Smooth muscle cell (in vitro differentiated cells): ENCODE measurements at regions not wholly inside any gene's neighbourhood (a gene's known extent, or its start where the extent isn't known, plus 50 kb on each side); places are given as distances from the start of the nearest gene placed in this dataset.

Source experiments
- DNase-seq: peaks from one replicate; lab custom pipeline; 2025; ENCODE audit not compliant: unreplicated experiment; lab: John Stamatoyannopoulos, UW
- H2AFZ ChIP-seq: fragments of 200-600 bp; sonication (generic); 2 replicates; pipeline ENCODE4 v1.6.0; 2016; ENCODE audit warnings: antibody characterized with exemption, low read depth, mild to moderate bottlenecking
- H3F3A ChIP-seq: fragments of 200-600 bp; sonication (generic); 2 replicates; pipeline ENCODE4 v1.6.0; 2017; ENCODE audit warnings: antibody characterized with exemption, low read depth
- H3K27ac ChIP-seq: fragments of 200-600 bp; sonication (generic); 2 replicates; pipeline ENCODE4 v1.5.1; 2016; ENCODE audit warnings: low read depth, mild to moderate bottlenecking
- H3K27me3 ChIP-seq: fragments of 200-600 bp; sonication (generic); 2 replicates; pipeline ENCODE4 v1.6.1; 2016; ENCODE audit warnings: low read depth, mild to moderate bottlenecking
- H3K36me3 ChIP-seq: fragments of 200-600 bp; sonication (generic); 2 replicates; pipeline ENCODE4 v1.5.1; 2016; ENCODE audit warnings: low read depth
- H3K4me1 ChIP-seq: fragments of 200-600 bp; sonication (generic); 2 replicates; pipeline ENCODE4 v1.5.1; 2016; ENCODE audit warnings: low read depth
- H3K4me2 ChIP-seq: fragments of 200-600 bp; sonication (generic); 2 replicates; pipeline ENCODE4 v1.6.0; 2016; ENCODE audit warnings: mild to moderate bottlenecking
- H3K4me3 ChIP-seq: fragments of 200-600 bp; sonication (generic); 2 replicates; pipeline ENCODE4 v1.5.1; 2016; ENCODE audit warnings: mild to moderate bottlenecking
- H3K79me2 ChIP-seq: fragments of 200-600 bp; sonication (generic); 2 replicates; pipeline ENCODE4 v1.6.0; 2016; ENCODE audit warnings: low read depth, mild to moderate bottlenecking
- H3K9ac ChIP-seq: fragments of 200-600 bp; sonication (generic); 2 replicates; pipeline ENCODE4 v1.6.0; 2016; ENCODE audit warnings: low read depth
- H3K9me3 ChIP-seq: fragments of 200-600 bp; sonication (generic); replicated peaks from 2 replicates; pipeline ENCODE4 v1.5.1; 2016; ENCODE audit warnings: low read depth
- H4K20me1 ChIP-seq: fragments of 200-600 bp; sonication (generic); 2 replicates; pipeline ENCODE4 v1.6.0; 2016; ENCODE audit warnings: low read depth
- CTCF ChIP-seq: fragments of 200-600 bp; sonication (generic); IDR thresholded peaks from 2 replicates; pipeline ENCODE4 v1.5.1; 2017; ENCODE audit warnings: borderline replicate concordance, mild to moderate bottlenecking, antibody characterized with exemption; ENCODE audit not compliant: insufficient read depth, poor library complexity, severe bottlenecking
- WGBS: methylation state at CpG from one replicate; pipeline ENCODE4 v1.1.7; 2016; ENCODE audit warnings: low lambda C conversion rate; 5-methylcytosine and 5-hydroxymethylcytosine counted together

DNA sequence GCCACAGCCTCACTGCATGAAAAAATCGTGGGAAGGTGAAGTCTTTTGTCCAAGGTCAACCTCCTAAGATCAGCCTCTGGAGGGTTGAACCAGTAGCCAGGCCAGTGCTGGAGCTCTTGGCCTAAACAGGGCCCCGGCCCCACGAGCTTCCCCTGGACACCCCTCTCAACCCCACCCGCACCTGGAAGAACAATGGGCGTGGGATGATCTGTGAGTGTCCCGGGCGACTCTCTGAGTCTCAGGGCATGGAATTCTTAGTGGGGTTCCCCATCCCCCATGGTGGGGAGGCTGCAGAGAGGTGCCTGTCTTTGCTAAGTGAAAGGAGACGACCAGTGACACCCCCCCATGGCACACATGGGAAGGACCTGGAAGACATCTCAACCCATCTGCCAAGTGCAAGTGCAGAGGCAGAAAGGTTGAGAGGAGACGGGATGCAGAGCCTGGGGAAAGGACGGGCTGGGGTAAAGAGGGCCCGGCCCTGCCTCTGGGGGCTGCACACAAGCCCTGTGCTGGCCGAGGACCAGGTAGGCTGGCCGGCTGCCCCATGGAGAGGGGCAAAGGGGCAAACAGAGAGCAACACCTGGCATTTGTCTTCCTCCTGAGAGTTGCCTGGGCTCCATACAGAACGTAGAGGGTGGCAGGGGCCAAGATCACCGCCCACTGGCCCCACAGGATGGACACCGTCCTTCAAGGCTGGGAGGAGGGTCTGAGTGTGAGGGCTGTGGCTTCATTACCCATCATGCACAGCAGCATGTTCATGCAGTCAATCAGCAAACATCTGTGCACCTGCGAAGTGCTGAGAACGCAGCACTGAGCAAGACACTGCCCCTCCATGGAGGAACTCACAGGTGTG is 163.0 kb upstream of the PPP2R2D start:
- Histone ChIP-seq H3K4me1 (no peaks in the 10 kb centered on the region), H2AFZ (no peak overlapping the region), H3K27ac (no peak overlapping the region), H3K4me2 (no peak overlapping the region), H3K27me3 (no peaks in the 10 kb centered on the region), H3K9me3 (no peaks in the 10 kb centered on the region), H3K9ac (no peak overlapping the region), H3K79me2 (no peaks in the 10 kb centered on the region), H4K20me1 (no peaks in the 10 kb centered on the region), H3K4me3 (no peak overlapping the region), H3F3A (no peaks in the 10 kb centered on the region), H3K36me3 (no peaks in the 10 kb centered on the region)
- no peak for TF ChIP-seq CTCF
- no peak for DNase-seq
- 89% methylated on average over 18 of the region's 18 CpGs for WGBS

DNA sequence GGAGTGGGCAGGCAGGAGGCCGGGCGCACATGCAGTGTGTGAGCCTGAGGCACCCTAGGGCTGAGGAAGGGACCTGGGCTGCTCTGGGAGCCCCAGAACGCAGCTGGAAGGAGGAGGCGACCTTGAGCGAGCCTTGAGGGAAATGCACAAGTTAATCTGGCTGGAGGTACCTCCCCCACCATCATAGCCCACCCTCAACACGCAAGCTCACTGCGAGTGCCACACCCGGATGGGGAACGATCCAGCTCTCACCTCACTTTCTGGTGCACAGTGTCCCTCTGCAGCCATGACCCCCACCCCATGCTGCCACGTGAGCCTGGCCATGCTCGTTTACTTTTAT is 162.4 kb upstream of the PPP2R2D start:
- whole genome bisulfite sequencing: 95% methylated on average over 11 of the region's 11 CpGs
- H3F3A ChIP-seq: no peaks in the 10 kb centered on the region
- H3K27ac ChIP-seq: no peak overlapping the region
- H3K36me3 ChIP-seq: no peaks in the 10 kb centered on the region
- H3K4me2 ChIP-seq: no peak overlapping the region
- H3K4me3 ChIP-seq: no peak overlapping the region
- no peaks in the 10 kb centered on the region for H4K20me1 ChIP-seq
- no peaks in the 10 kb centered on the region for H3K79me2 ChIP-seq
- H3K27me3 ChIP-seq: no peaks in the 10 kb centered on the region
- TF ChIP-seq CTCF: no peak
- no peak overlapping the region for H3K9ac ChIP-seq
- DNase-seq: no peak
- no peak overlapping the region for H2AFZ ChIP-seq
- H3K9me3 ChIP-seq: no peaks in the 10 kb centered on the region
- no peaks in the 10 kb centered on the region for H3K4me1 ChIP-seq

DNA sequence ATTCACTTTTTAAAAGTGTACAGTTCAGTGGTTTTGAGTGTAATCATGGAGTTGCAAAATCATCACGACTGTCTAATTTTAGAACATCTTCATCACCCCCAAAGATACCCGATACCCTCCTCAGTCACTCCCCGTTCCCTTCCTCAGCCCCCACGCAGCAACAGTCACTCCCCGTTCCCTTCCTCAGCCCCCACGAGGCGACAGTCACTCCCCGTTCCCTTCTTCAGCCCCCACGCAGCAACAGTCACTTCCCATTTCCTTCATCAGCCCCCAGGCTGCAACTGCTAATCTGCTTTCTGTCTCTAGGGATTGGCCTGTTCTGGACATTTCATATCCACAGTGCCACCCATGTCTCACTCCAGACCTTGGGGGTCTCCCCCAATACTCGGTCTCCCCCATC is 161.6 kb upstream of the PPP2R2D start:
- H3K27me3 ChIP-seq: no peaks in the 10 kb centered on the region
- no peak for TF ChIP-seq CTCF
- no peaks in the 10 kb centered on the region for H3K79me2 ChIP-seq
- no peak overlapping the region for H2AFZ ChIP-seq
- H3K9me3 ChIP-seq: no peaks in the 10 kb centered on the region
- no peak overlapping the region for H3K4me2 ChIP-seq
- no peaks in the 10 kb centered on the region for H3K36me3 ChIP-seq
- no peak overlapping the region for H3K27ac ChIP-seq
- no peaks in the 10 kb centered on the region for H4K20me1 ChIP-seq
- no peak for DNase-seq
- no peaks in the 10 kb centered on the region for H3F3A ChIP-seq
- no peak overlapping the region for H3K4me3 ChIP-seq
- H3K9ac ChIP-seq: no peak overlapping the region
- peaks cover 5% of the 10 kb centered on the region for H3K4me1 ChIP-seq
- 81% methylated on average over 10 of the region's 10 CpGs for WGBS

- H3K9me3 ChIP-seq: no peaks in the 10 kb centered on the region
- H2AFZ ChIP-seq: no peak overlapping the region
- WGBS: 94% methylated on average over 17 of the region's 17 CpGs
These were observed 158.3 kb upstream of the PPP2R2D start for GRCh38 chr10:131742500-131742951.

More at GRCh38 chr10:131742500-131742951, 158.3 kb upstream of the PPP2R2D start:
- Histone ChIP-seq H3K9ac (no peak overlapping the region), H3K27me3 (no peaks in the 10 kb centered on the region), H3K4me2 (no peak overlapping the region), H3K36me3 (no peaks in the 10 kb centered on the region), H3K27ac (no peak overlapping the region), H4K20me1 (no peaks in the 10 kb centered on the region), H3K79me2 (no peaks in the 10 kb centered on the region), H3K4me1 (peaks cover 5% of the 10 kb centered on the region), H3K4me3 (no peak overlapping the region), H3F3A (no peaks in the 10 kb centered on the region)
- no peak for TF ChIP-seq CTCF
- no peak for DNase-seq
